Globus pallidus (tissue), 1 donor: ENCODE measurements at regions not wholly inside any gene's neighbourhood (a gene's known extent, or its start where the extent isn't known, plus 50 kb on each side); places are given as distances from the start of the nearest gene placed in this dataset.
"Not testable (repeated sequence)": the region's sequence is repeated elsewhere in the genome, so short reads cannot be mapped to it uniquely, and the experiment has no call there.

Experiments used
- DNase-seq: peaks from one replicate; pipeline ENCODE4 v3.0.0-alpha.2; 2015; ENCODE audit warnings: low spot score

GRCh38 chr13:50527612-50528509 is 315.6 kb downstream of the DLEU7 start:
- no peak for DNase-seq

DNA sequence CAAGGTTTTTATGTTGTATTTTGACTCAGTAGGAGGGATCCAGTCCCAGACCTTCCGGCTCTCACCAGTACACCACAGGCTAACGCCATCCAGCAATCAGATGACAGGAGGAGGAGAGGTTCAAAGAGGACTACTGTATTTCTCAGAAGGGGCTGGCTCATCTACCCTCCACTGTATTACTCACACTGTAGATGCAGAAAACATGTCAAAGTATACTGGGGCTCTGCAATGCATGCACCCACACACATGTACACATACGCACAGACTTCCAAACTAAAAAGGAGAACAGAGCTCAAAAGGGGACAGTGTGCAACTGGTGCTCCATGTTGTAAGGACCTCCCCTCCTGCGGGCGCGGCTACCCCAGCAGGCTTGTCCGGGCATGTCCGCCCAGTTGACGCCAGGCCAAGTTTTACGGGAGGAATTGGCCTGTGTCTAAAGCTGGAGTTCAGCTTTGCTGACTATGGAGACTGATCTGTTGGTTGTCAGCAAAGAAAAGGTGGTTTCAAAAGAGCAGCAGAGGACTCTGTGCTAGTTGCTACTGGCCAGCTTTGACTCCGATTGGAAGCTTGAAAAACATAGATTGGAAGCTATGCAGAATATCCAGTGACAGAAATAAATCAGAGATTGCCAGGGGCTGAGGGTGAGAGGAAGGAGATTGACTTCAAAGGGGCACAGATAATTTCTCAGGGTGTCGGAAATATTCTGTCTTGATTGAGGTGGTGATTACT is 314.2 kb downstream of the DLEU7 start:
- DNase-seq, result peak; percentile 75

GRCh38 chr13:50531917-50532899 is 311.3 kb downstream of the DLEU7 start:
- DNase-seq, result peak; percentile 61

- DNase-seq, result no peak
Measured at GRCh38 chr13:50535050-50535449, 308.4 kb downstream of the DLEU7 start.

GRCh38 chr13:50537029-50537428 is 306.5 kb downstream of the DLEU7 start:
- DNase-seq, result no peak

- DNase-seq, result no peak
Measured at GRCh38 chr13:50539791-50540530, 303.5 kb downstream of the DLEU7 start.

DNA sequence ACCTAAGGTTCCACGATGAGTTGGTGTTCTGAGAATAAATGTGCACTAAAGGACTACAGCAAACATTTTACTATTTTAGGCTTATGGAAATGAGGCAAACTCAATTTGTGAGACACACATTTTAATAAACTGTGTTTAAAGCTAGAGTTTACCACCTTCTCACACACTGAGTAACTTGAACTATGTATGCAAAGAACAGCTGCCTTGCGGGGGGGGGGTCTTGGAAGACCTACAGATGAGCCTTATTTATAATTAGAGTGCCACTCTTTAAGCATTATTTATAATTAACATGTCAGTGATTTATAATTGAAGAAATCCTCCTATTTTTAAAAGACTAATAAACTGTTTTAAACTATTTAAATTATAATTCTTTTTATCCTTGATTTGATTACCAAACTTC is 300.4 kb downstream of the DLEU7 start:
- no peak for DNase-seq

DNA sequence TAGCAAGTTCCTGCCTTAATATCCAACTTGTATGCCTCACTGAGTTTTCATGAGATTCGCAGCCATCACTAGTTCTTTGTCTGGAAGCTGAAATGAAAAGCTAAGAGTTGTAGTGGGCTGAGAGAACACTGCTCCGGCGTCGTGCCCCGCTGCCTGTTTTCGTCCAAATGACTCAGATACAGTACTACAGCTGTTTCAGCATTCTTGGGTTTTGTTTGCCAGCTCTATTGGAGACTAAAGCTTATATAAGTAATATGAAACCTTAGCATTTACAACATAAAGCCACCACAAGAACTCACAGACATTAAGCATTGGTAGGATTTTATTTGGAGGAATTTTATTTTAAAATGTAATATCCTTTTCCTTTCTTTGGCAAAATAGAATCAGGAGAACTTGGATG is 299.7 kb downstream of the DLEU7 start:
- no peak for DNase-seq

DNA sequence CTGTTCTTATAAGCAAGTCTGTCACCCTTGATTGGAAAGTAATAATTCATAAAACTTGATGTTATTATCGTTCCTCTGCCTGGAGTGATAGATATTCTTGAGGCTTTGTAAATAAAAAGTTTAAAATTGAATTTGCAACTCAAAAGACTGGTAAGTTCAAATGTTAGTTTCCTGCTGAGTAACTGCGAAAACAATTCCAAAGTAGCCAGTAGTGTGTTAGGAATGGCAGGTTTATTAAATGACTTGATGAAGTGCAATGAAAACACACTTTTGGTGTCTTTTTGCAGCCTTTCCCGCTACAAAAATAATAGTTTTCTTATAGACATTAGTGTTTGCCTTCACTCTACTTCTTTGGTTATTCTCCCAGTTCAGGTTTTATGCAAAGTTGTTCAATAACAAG is 299.3 kb downstream of the DLEU7 start:
- no peak for DNase-seq

DNA sequence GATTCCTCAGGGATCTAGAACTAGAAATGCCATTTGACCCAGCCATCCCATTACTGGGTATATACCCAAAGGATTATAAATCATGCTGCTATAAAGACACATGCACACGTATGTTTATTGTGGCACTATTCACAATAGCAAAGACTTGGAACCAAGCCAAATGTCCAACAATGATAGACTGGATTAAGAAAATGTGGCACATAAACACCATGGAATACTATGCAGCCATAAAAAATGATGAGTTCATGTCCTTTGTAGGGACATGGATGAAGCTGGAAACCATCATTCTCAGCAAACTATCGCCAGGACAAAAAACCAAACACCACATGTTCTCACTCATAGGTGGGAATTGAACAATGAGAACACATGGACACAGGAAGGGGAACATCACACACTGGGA is 296.3 kb downstream of the DLEU7 start:
- not testable (repeated sequence) for DNase-seq

- no peak for DNase-seq
Measured at GRCh38 chr13:50548586-50548985, 294.9 kb downstream of the DLEU7 start.

DNA sequence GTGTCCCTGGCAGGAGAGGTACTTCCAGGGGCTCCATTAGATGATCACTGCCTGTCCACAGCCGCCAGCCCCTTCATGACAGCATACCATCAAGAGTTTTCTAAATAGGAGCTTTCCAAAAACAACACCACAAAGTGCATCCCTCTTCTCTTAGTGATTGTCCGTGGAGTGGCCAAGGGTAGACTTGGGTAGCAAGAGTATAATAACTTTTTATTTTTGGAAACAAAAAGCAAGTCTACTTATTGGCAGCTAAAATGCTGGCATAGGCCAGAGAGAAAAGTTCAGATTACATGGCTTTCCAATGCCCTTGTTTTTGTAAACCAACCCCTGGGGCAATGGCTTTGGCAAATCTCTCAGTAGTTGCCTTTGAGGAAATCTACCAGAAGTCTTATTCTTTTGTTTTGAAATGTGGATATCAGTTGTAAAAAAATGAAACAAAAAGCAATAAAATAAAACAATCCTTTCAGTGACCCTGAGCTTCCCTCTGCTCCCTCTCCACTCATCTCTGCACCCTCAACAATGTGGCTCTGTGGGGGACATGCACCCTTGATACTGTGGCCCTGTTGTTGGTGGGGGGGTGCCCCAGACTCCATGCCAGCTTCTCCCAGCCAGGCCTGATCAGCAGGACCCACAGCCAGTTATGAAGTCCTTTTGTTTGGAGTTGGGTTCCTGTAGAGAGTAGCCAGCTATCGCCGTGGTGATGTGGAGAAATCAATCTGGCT is 294.1 kb downstream of the DLEU7 start:
- no peak for DNase-seq

GRCh38 chr13:50550151-50550550 is 293.3 kb downstream of the DLEU7 start:
- DNase-seq, result no peak

DNA sequence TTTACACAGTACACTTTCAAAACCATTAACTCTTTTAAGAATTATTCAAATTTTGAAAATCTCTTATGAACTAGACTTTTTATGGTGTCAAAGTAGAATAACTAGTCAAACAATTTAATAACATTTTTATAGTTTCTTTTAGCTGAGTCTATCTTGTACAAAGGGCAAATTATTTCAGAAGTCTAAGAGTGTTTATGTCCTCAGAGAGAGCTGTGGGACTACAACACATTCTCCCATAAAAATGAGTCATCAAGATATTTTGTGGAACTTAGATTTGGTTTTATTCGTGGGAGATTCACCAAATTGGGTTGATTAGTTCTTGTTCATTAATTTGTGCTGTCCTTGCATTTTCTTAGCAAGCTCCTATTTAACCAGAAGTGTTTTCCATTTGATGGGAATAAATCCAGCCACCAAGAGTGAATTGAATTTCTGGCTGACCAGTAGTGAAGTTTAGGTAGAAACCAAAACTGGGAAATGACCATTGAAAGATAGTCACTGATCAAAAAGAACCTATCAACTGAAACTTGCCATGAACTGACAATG is 291.0 kb downstream of the DLEU7 start:
- no peak for DNase-seq

DNA sequence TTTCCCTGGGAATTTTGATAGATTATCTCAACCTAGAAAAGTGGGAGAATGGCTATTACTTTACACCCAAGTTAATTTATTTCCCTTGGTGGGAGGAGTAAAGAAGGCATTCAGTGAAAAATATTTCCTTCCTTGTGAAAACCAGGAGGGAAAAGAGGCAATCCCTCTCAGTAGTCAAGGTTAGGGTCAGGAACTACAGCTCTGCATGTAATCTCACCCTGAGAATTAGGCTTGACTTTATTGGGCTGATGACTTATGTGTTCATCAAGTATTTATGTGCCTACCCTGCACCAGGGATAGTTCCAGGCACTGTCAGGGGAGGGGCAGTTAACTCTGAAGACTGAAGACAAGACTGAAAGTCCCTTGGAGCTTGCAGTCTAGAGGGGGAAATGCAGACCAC is 281.8 kb downstream of the DLEU7 start:
- DNase-seq, result no peak

DNA sequence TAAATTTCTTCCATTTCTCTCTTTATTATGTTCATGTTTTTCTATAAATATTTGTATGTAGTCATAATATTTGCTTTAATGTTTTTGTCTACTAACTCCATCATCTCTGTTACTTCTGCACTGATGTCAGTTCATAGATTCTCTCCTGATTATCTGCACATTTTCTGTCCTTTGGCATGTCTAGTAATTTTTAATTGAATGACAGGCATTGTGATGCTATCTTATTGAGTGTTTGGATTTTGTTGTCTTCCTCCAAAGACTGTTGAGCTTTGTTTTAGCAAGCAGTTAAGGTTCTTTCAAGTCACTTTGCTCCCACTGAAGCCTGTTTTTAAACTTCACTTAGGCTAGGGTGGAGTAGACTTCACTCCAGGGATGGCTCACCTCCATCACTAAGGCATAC is 276.8 kb downstream of the DLEU7 start:
- no peak for DNase-seq

GRCh38 chr13:50572129-50572528 is 271.4 kb downstream of the DLEU7 start:
- no peak for DNase-seq

DNA sequence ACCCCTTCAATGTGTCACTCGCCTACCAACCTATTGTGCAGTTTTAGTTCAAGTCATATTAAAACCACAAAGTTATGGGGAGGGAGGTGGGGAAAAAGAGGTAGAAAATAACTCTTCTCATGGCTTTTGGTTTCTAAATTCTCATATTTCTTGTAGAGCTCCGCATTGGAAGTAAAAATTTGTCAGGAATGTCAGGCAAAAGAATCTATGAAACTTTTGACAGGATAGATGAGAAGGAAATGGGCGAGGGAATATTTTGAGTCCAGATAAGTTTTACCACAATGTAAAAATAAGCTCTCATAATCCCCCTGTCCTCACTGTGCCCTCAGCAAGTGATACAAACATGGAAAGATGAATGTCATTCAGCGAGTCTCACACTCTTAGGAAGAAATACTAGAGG is 270.4 kb downstream of the DLEU7 start:
- DNase-seq, result no peak

GRCh38 chr13:50574731-50575130 is 268.8 kb downstream of the DLEU7 start:
- DNase-seq, result no peak

GRCh38 chr13:50575138-50575537 is 268.4 kb downstream of the DLEU7 start:
- no peak for DNase-seq
